DOHH2 (cell line): ENCODE measurements at regions not wholly inside any gene's neighbourhood (a gene's known extent, or its start where the extent isn't known, plus 50 kb on each side); places are given as distances from the start of the nearest gene placed in this dataset.

Experiments
- H3F3A ChIP-seq: fragments of 200-600 bp; sonication (generic), shearing (Covaris generic); 2 replicates; pipeline ENCODE4 v1.6.0; 2016; ENCODE audit warnings: antibody characterized with exemption, mild to moderate bottlenecking; ENCODE audit not compliant: control insufficient read depth, insufficient read depth
- H3K27ac ChIP-seq: fragments of 200-600 bp; sonication (generic); 2 replicates; pipeline ENCODE4 v1.5.1; 2014; ENCODE audit warnings: low read depth, mild to moderate bottlenecking, low read length, moderate library complexity
- H3K27me3 ChIP-seq: fragments of 200-600 bp; sonication (generic); 2 replicates; pipeline ENCODE4 v1.6.1; 2014; ENCODE audit warnings: mild to moderate bottlenecking, low read length, mixed read lengths; ENCODE audit not compliant: control insufficient read depth
- H3K36me3 ChIP-seq: fragments of 200-600 bp; sonication (generic); 2 replicates; pipeline ENCODE4 v1.6.1; 2014; ENCODE audit warnings: mild to moderate bottlenecking, low read length, moderate library complexity, mixed read lengths; ENCODE audit not compliant: control insufficient read depth
- H3K4me1 ChIP-seq: fragments of 200-600 bp; sonication (generic); 2 replicates; pipeline ENCODE4 v1.6.1; 2014; ENCODE audit warnings: mild to moderate bottlenecking, low read length, mixed read lengths; ENCODE audit not compliant: control insufficient read depth
- H3K4me2 ChIP-seq: fragments of 200-600 bp; sonication (generic); 2 replicates; pipeline ENCODE4 v1.6.0; 2014; ENCODE audit warnings: mild to moderate bottlenecking, low read length, moderate library complexity
- H3K4me3 ChIP-seq: fragments of 200-600 bp; sonication (generic); 2 replicates; pipeline ENCODE4 v1.5.1; 2014; ENCODE audit warnings: mild to moderate bottlenecking, low read length, mixed read lengths
- H3K79me2 ChIP-seq: fragments of 200-600 bp; sonication (generic); 2 replicates; pipeline ENCODE4 v1.6.1; 2014; ENCODE audit warnings: mild to moderate bottlenecking, low read length, mixed read lengths; ENCODE audit not compliant: control insufficient read depth
- H3K9me2 ChIP-seq: fragments of 200-600 bp; sonication (generic); replicated peaks from 2 replicates; pipeline ENCODE4 v1.6.1; 2014; ENCODE audit warnings: mild to moderate bottlenecking, low read length, mixed read lengths; ENCODE audit not compliant: control insufficient read depth
- H3K9me3 ChIP-seq: fragments of 200-600 bp; sonication (generic); 2 replicates; pipeline ENCODE4 v1.6.1; 2014; ENCODE audit warnings: antibody characterized with exemption, low read length, mixed read lengths; ENCODE audit not compliant: control insufficient read depth, insufficient read depth
- H4K20me1 ChIP-seq: fragments of 200-600 bp; sonication (generic); 2 replicates; pipeline ENCODE4 v1.6.0; 2014; ENCODE audit warnings: low read depth, mild to moderate bottlenecking, antibody characterized with exemption, low read length, moderate library complexity; ENCODE audit not compliant: control insufficient read depth, insufficient read depth
- EZH2phosphoT487 ChIP-seq: fragments of 200-600 bp; sonication (generic); IDR thresholded peaks from 2 replicates; pipeline ENCODE4 v1.6.1; 2017; ENCODE audit warnings: borderline replicate concordance, mild to moderate bottlenecking, antibody characterized with exemption, low read length, moderate library complexity, mixed read lengths
- TF ChIP-seq, protein P1 (sequence below): fragments of 200-600 bp; sonication (generic); IDR thresholded peaks from one replicate; pipeline ENCODE4 v1.5.1; 2014; ENCODE audit warnings: antibody characterized with exemption, mild to moderate bottlenecking, low read depth, low read length; ENCODE audit not compliant: poor library complexity, severe bottlenecking

DNA sequence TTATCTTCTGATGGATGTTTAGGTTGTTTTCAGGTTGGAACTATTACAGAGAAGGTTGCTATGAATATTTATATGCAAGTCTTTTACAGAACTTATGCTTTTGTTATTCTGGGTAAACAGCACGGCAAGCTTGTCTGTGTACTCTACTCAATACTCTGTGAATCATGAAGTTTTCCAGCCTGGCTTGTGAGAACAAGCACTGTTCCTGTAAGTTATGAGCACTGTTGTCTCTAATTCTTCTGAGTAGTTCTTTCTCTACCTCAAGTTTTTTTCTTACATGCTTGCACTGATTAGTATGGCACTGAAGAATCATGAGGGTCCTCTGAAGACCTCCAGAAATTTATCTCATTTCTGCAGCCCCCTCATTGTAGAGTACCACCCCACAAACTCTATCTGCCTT is 496.9 kb downstream of the KCTD12 start:
- TF ChIP-seq EZH2phosphoT487, result no peak
- TF ChIP-seq, protein P1, sequence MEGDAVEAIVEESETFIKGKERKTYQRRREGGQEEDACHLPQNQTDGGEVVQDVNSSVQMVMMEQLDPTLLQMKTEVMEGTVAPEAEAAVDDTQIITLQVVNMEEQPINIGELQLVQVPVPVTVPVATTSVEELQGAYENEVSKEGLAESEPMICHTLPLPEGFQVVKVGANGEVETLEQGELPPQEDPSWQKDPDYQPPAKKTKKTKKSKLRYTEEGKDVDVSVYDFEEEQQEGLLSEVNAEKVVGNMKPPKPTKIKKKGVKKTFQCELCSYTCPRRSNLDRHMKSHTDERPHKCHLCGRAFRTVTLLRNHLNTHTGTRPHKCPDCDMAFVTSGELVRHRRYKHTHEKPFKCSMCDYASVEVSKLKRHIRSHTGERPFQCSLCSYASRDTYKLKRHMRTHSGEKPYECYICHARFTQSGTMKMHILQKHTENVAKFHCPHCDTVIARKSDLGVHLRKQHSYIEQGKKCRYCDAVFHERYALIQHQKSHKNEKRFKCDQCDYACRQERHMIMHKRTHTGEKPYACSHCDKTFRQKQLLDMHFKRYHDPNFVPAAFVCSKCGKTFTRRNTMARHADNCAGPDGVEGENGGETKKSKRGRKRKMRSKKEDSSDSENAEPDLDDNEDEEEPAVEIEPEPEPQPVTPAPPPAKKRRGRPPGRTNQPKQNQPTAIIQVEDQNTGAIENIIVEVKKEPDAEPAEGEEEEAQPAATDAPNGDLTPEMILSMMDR, result no peak
- Histone ChIP-seq H3K9me2 (no peaks in the 10 kb centered on the region), H3K79me2 (no peaks in the 10 kb centered on the region), H3F3A (no peaks in the 10 kb centered on the region), H3K4me1 (no peaks in the 10 kb centered on the region), H4K20me1 (no peaks in the 10 kb centered on the region), H3K27ac (no peak overlapping the region), H3K4me2 (no peak overlapping the region), H3K9me3 (no peaks in the 10 kb centered on the region), H3K27me3 (peaks cover 6% of the 10 kb centered on the region), H3K4me3 (no peak overlapping the region), H3K36me3 (no peaks in the 10 kb centered on the region)

DNA sequence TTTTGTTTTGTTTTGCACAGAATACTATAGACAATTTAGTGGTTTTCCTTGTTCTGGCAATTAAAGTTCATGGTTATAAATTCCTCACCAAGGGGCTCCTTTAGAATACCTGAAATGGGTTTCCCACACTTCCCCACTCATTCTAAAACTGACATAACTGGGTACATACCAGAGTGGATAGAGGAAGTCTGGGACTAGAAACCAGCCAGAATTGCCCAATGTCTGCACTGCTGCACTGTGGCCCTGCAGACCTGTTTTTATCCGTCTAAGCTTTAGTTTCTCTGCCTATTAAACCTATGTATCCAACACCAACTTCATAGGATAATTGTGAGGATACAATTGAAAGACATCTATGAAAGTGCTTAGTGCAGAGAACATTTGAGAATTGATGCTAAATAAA is 498.6 kb downstream of the KCTD12 start:
- Histone ChIP-seq H4K20me1 (no peaks in the 10 kb centered on the region), H3F3A (no peaks in the 10 kb centered on the region), H3K27me3 (peaks cover 6% of the 10 kb centered on the region), H3K27ac (no peak overlapping the region), H3K4me1 (no peaks in the 10 kb centered on the region), H3K36me3 (no peaks in the 10 kb centered on the region), H3K4me3 (no peak overlapping the region), H3K9me3 (no peaks in the 10 kb centered on the region), H3K79me2 (no peaks in the 10 kb centered on the region), H3K4me2 (no peak overlapping the region), H3K9me2 (no peaks in the 10 kb centered on the region)
- no peak for TF ChIP-seq EZH2phosphoT487
- TF ChIP-seq, protein P1, result no peak

DNA sequence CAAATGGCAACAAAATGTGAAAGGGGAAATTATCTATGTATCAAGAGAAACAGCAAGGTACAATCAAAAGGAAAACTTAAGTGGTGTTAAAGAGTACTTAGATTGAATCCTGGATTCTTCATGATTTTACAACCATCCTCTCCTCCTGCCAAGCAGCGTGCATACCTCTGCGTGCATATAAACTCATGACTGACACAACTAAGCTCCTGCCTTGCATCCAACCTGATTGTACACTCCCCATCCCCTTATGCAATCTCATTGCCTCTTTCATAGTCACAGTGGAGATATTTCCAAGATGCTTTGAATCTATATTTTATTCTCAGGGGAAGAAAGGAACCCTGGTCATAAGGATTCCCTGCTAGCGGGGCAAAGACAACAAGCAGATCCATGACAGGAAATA is 499.9 kb downstream of the KCTD12 start:
- no peak overlapping the region for H3K4me2 ChIP-seq
- H3K4me1 ChIP-seq, result no peaks in the 10 kb centered on the region
- H4K20me1 ChIP-seq, result no peaks in the 10 kb centered on the region
- H3K36me3 ChIP-seq, result no peaks in the 10 kb centered on the region
- H3K27ac ChIP-seq, result no peak overlapping the region
- no peaks in the 10 kb centered on the region for H3F3A ChIP-seq
- no peaks in the 10 kb centered on the region for H3K9me3 ChIP-seq
- no peak overlapping the region for H3K4me3 ChIP-seq
- H3K79me2 ChIP-seq, result no peaks in the 10 kb centered on the region
- TF ChIP-seq, protein P1, result no peak
- no peak for TF ChIP-seq EZH2phosphoT487
- H3K9me2 ChIP-seq, result no peaks in the 10 kb centered on the region
- peaks cover 6% of the 10 kb centered on the region for H3K27me3 ChIP-seq

DNA sequence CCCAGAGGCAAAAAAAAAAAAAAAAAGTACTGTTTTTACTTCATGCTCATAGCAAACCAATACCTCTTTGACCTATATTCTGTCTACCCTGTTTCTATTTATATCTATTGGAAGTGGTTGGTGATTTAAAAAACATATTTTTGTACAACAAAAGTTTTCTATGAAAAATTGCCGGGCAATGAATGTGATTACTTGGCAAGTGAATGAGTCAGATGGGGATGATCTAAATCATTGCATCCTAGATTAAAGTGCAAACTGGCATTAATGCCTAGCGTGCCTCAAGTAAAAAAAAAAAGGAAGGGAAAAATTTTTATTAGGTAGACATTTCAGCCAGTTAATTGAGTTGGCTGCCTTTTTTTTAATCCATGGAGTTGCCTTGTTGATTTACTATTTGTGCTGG is 500.6 kb downstream of the KCTD12 start:
- Histone ChIP-seq H3K36me3 (no peaks in the 10 kb centered on the region), H3F3A (no peaks in the 10 kb centered on the region), H4K20me1 (no peaks in the 10 kb centered on the region), H3K79me2 (no peaks in the 10 kb centered on the region), H3K27me3 (peaks cover 6% of the 10 kb centered on the region), H3K4me1 (no peaks in the 10 kb centered on the region), H3K4me3 (no peak overlapping the region), H3K4me2 (no peak overlapping the region), H3K9me3 (no peaks in the 10 kb centered on the region), H3K27ac (no peak overlapping the region), H3K9me2 (no peaks in the 10 kb centered on the region)
- TF ChIP-seq, protein P1, result no peak
- TF ChIP-seq EZH2phosphoT487, result no peak
